GM12878 (cell line): ENCODE measurements at regions not wholly inside any gene's neighbourhood (a gene's known extent, or its start where the extent isn't known, plus 50 kb on each side); places are given as distances from the start of the nearest gene placed in this dataset.

Experiments
- ATAC-seq: fragments of 200-7000 bp; cut with Tn5 transposase; 3 replicates; pipeline ENCODE4 v1.9.1; 2020; ENCODE audit warnings: mild to moderate bottlenecking, moderate library complexity
- BruUV-seq: library from RNA; stranded (reverse); fragments of 400-500 nt; replicated peaks from 2 replicates; lab custom pipeline; 2021; lab: Mats Ljungman, UMichigan
- CTCF ChIA-PET: fragments of 300-600 bp; sonication (Branson Sonifier 250); formaldehyde crosslinking; extraction: SDS; loops from one replicate; lab custom pipeline; 2021; ENCODE audit warnings: inconsistent platforms; lab: Yijun Ruan, JAX
- POLR2A ChIA-PET: fragments of 350-600 bp; formaldehyde crosslinking; extraction: SDS; loops from one replicate; lab custom pipeline; 2021; ENCODE audit warnings: inconsistent platforms; lab: Charles Lee
- RAD21 ChIA-PET: fragments of 300-600 bp; sonication (Branson Sonifier 250); formaldehyde crosslinking; loops from one replicate; lab custom pipeline; 2023; ENCODE audit warnings: antibody characterized with exemption; ENCODE audit not compliant: unreplicated experiment; lab: Charles Lee
- SMC1A ChIA-PET: fragments of 300-600 bp; sonication (Branson Sonifier 250); formaldehyde crosslinking; loops from one replicate; lab custom pipeline; 2023; ENCODE audit not compliant: unreplicated experiment, uncharacterized antibody; lab: Charles Lee
- DNase-seq: peaks from one replicate; pipeline ENCODE4 v3.0.0-alpha.2; 2011; ENCODE audit warnings: low read depth, low spot score
- FAIRE-seq: peaks from 3 replicates; lab custom pipeline; 2011; peaks lifted over from hg19 to GRCh38; lab: Jason Lieb, UNC
- H2AFZ ChIP-seq: 2 replicates; pipeline ENCODE4 v1.6.0; 2011; ENCODE audit warnings: low read depth, low read length, control low read depth; ENCODE audit not compliant: control insufficient read depth
- H3K27ac ChIP-seq: 2 replicates; pipeline ENCODE4 v1.5.1; 2011; ENCODE audit warnings: control low read depth; ENCODE audit not compliant: control insufficient read depth, insufficient read depth
- H3K27me3 ChIP-seq, 2 experiments: replicated peaks in 1 of 2; 2 replicates each; pipeline versions ENCODE4 v1.6.0 to v1.6.1; 2011; ENCODE audit warnings: low read length in 1 of 2; ENCODE audit not compliant: control insufficient read depth in 2 of 2, insufficient read depth in 2 of 2
- H3K36me3 ChIP-seq, 2 experiments: 2 replicates each; pipeline ENCODE4 v1.5.1; 2011; ENCODE audit warnings: low read length in 1 of 2; ENCODE audit not compliant: control insufficient read depth in 2 of 2, insufficient read depth in 2 of 2
- H3K4me1 ChIP-seq: 2 replicates; pipeline ENCODE4 v1.6.1; 2011; ENCODE audit warnings: mild to moderate bottlenecking, low read length, moderate library complexity, mixed read lengths; ENCODE audit not compliant: control insufficient read depth, insufficient read depth
- H3K4me2 ChIP-seq: 2 replicates; pipeline ENCODE4 v1.6.0; 2011; ENCODE audit warnings: control low read depth; ENCODE audit not compliant: control insufficient read depth, insufficient read depth
- H3K4me3 ChIP-seq: fragments of 200-600 bp; sonication (generic); 2 replicates; pipeline ENCODE4 v1.5.1; 2016
- H3K79me2 ChIP-seq: 2 replicates; pipeline ENCODE4 v1.6.0; 2011; ENCODE audit warnings: low read length; ENCODE audit not compliant: control insufficient read depth, insufficient read depth
- H3K9ac ChIP-seq: 2 replicates; pipeline ENCODE4 v1.8.0; 2011; ENCODE audit warnings: low read length, control low read depth, mixed read lengths; ENCODE audit not compliant: control insufficient read depth, insufficient read depth
- H3K9me3 ChIP-seq: replicated peaks from 3 replicates; pipeline ENCODE4 v1.5.1; 2011; ENCODE audit warnings: mild to moderate bottlenecking, low read length; ENCODE audit not compliant: control insufficient read depth, insufficient read depth
- H4K20me1 ChIP-seq: 2 replicates; pipeline ENCODE4 v1.6.0; 2011; ENCODE audit not compliant: control insufficient read depth, insufficient read depth
- ATF3 ChIP-seq: IDR thresholded peaks from 2 replicates; pipeline ENCODE4 v1.6.1; 2011; ENCODE audit warnings: low read depth, mild to moderate bottlenecking, low read length, moderate library complexity, borderline replicate concordance; ENCODE audit errors: extremely low read depth
- BMI1 ChIP-seq: fragments of 450-650 bp; IDR thresholded peaks from 2 replicates; pipeline ENCODE4 v1.6.1; 2016; ENCODE audit warnings: mild to moderate bottlenecking, moderate library complexity, borderline replicate concordance
- CEBPZ ChIP-seq: fragments of 150-350 bp; IDR thresholded peaks from 2 replicates; pipeline ENCODE4 v1.6.1; 2016; ENCODE audit warnings: low read depth, low read length
- CHD1 ChIP-seq: IDR thresholded peaks from 2 replicates; pipeline ENCODE4 v1.6.1; 2012; ENCODE audit warnings: low read depth, low read length, improper control_type of control experiment
- CTCF ChIP-seq, 3 experiments: IDR thresholded peaks in 2 of 3; conservative IDR thresholded peaks in 1 of 3; 2 replicates each; pipeline ENCODE4 v1.5.1; 2011; ENCODE audit warnings: low read depth in 3 of 3, low read length in 3 of 3, mild to moderate bottlenecking in 3 of 3, control low read depth in 2 of 3, moderate library complexity in 2 of 3, inconsistent platforms in 1 of 3, mixed read lengths in 1 of 3; ENCODE audit not compliant: control insufficient read depth in 2 of 3, insufficient read depth in 1 of 3; ENCODE audit errors: extremely low read depth in 1 of 3
- FOXM1 ChIP-seq: IDR thresholded peaks from 2 replicates; pipeline ENCODE4 v1.6.1; 2012; ENCODE audit warnings: low read depth, mild to moderate bottlenecking, inconsistent platforms, low read length, moderate library complexity
- HDAC2 ChIP-seq: fragments of 200-600 bp; sonication (generic); IDR thresholded peaks from 2 replicates; pipeline ENCODE4 v1.6.1; 2017
- LARP7 ChIP-seq: fragments of 450-650 bp; IDR thresholded peaks from 2 replicates; pipeline ENCODE4 v1.6.1; 2017; ENCODE audit warnings: mild to moderate bottlenecking
- NFIC ChIP-seq: IDR thresholded peaks from 2 replicates; pipeline ENCODE4 v1.6.1; 2012; ENCODE audit warnings: low read depth, mild to moderate bottlenecking, inconsistent platforms, low read length, moderate library complexity
- NFYB ChIP-seq: IDR thresholded peaks from 2 replicates; pipeline ENCODE4 v1.6.1; 2011; ENCODE audit warnings: low read depth, mild to moderate bottlenecking, low read length, improper control_type of control experiment, moderate library complexity; ENCODE audit not compliant: insufficient read depth
- PKNOX1 ChIP-seq: fragments of 450-650 bp; IDR thresholded peaks from 2 replicates; pipeline ENCODE4 v1.6.1; 2016; ENCODE audit warnings: mild to moderate bottlenecking
- PML ChIP-seq: IDR thresholded peaks from 2 replicates; pipeline ENCODE4 v1.6.1; 2012; ENCODE audit warnings: low read length, inconsistent platforms
- WRNIP1 ChIP-seq: IDR thresholded peaks from 2 replicates; pipeline ENCODE4 v1.6.1; 2011; ENCODE audit warnings: low read depth, low read length, improper control_type of control experiment, borderline replicate concordance
- ZBED1 ChIP-seq: IDR thresholded peaks from 2 replicates; pipeline ENCODE4 v1.6.1; 2016; ENCODE audit warnings: borderline replicate concordance
- ZNF207 ChIP-seq: fragments of 450-650 bp; IDR thresholded peaks from 2 replicates; pipeline ENCODE4 v1.6.1; 2014; ENCODE audit warnings: antibody characterized with exemption, mild to moderate bottlenecking, borderline replicate concordance
- WGBS: methylation state at CpG from one replicate; pipeline ENCODE4 v1.1.6; 2016; ENCODE audit warnings: low lambda C conversion rate; ENCODE audit not compliant: insufficient replicate concordance, insufficient coverage; ENCODE audit errors: missing lambda C conversion rate; 5-methylcytosine and 5-hydroxymethylcytosine counted together
- in situ Hi-C: fragments of 300-500 bp; cut with MboI; formaldehyde crosslinking; loops from 9 replicates; pipeline ENCODE4 v1.14.3; 2018; ENCODE audit warnings: mixed read lengths
- intact Hi-C: fragments of 100-400 bp; cut with micrococcal nuclease; formaldehyde crosslinking; loops from one replicate; pipeline ENCODE4 v1.14.2; 2022; ENCODE audit not compliant: unreplicated experiment

- intact Hi-C loops (no loop called here), in situ Hi-C loops (no loop called here)
- peak; percentile 30; the same call in 1 of the 3 replicates for ATAC-seq
- Histone ChIP-seq H4K20me1 (no peaks in the 10 kb centered on the region), H3K9me3 (no peaks in the 10 kb centered on the region), H3K27me3 (no peaks in the 10 kb centered on the region), H3K36me3 (no peaks in the 10 kb centered on the region), H3K4me2 (no peak overlapping the region), H3K79me2 (no peaks in the 10 kb centered on the region), H3K4me1 (no peaks in the 10 kb centered on the region), H3K4me3 (no peak overlapping the region), H2AFZ (no peak overlapping the region), H3K9ac (no peak overlapping the region), H3K27ac (no peak overlapping the region)
- FAIRE-seq: no peak
- SMC1A ChIA-PET: no interaction called here
- DNase-seq: no peak
- POLR2A ChIA-PET: no interaction called here
- TF ChIP-seq BMI1 (no peak), CEBPZ (no peak), NFIC (no peak), ZNF207 (no peak), NFYB (no peak), ATF3 (no peak), LARP7 (no peak), FOXM1 (no peak), WRNIP1 (no peak), PKNOX1 (no peak), CHD1 (no peak), ZBED1 (no peak), CTCF (IDR thresholded peaks at IDR 0.05 in 2 of 3, conservative IDR thresholded peaks at IDR 0.05 in 1 of 3; ENCODE audit: control insufficient read depth in 2 of 3, extremely low read depth in 1 of 3, insufficient read depth in 1 of 3, low read depth in 3 of 3, low read length in 3 of 3) (no peak), PML (no peak), HDAC2 (no peak)
- BruUV-seq: no TSS peak
- CTCF ChIA-PET: no interaction called here
- WGBS: 36% methylated on average over 1 of the region's 1 CpG
- RAD21 ChIA-PET: no interaction called here
Measured at GRCh38 chr1:101588677-101589076, 351.9 kb downstream of the S1PR1 start.
